ENCODE measurements at regions not wholly inside any gene's neighbourhood (a gene's known extent, or its start where the extent isn't known, plus 50 kb on each side); places are given as distances from the start of the nearest gene placed in this dataset.

DNA sequence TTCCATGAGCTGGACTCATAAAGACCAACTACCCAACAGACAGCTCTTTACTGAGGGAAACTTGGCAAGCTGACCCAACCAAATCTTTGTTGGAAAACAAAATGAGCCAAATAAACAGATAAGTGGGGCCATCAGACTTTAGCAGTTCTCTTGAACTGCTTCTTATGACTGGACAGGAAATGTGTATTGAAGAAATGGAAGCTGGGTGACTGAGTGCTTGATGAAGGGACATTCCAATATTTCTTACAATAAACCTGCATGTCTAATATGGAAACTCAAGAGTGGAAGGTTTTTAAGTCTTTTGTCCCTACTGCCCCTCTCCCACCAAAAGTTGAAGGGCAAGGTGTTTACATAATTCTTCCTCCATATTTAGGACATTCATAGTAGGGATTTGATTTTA lies 218.8 kb upstream of the NR4A3 start:
- Mint-ChIP-seq H3K27ac (no peak overlapping the region), H3K27me3 (ENCODE audit: low read depth) (no peaks in the 10 kb centered on the region), H3K36me3 (no peaks in the 10 kb centered on the region), H3K4me1 (peaks cover 21% of the 10 kb centered on the region), H3K4me3 (no peak overlapping the region), H3K9me3 (peaks cover 10% of the 10 kb centered on the region)
- DNase-seq (ENCODE audit: low spot score in 2 of 2, unreplicated experiment in 2 of 2), result no peak
- no peak for TF ChIP-seq CTCF (IDR thresholded peaks at IDR 0.05; ENCODE audit: unreplicated experiment)

DNA sequence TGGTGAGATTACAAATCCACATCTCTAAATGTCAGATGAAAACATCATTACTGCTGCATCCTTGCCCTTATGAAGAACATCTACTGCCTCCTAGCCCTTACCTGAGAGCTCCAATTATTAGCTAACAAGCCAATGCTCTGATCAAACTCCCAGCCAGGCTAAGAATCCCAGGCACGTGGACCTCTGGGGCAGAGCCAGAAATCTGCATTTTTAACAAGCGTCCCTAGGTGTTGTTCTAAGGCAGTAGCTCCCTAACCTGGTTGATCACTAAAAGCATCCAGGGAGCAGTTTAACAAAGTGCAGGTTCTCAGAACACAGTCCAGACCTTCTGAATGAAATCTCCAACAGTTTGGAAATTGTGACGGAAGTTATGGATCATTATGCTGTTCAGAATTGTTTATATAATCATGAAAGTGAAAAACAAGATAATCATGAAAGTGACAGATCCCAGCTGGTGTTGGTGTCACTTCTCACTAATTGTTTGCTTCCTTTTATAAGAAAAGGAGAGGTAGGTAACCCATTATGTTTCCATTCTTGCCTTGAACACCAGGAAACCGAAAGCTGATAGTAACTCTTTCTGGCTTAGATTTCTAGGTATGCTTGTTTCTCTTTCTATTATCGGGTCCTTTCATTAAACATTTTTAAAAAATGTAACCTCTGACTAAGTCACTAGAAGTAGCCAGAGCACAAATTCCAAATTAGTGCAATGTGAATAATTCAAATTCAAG lies 216.5 kb upstream of the NR4A3 start:
- no peak overlapping the region for H3K27ac Mint-ChIP-seq
- H3K9me3 Mint-ChIP-seq, result peaks cover 10% of the 10 kb centered on the region
- H3K27me3 Mint-ChIP-seq (ENCODE audit: low read depth), result no peaks in the 10 kb centered on the region
- peaks cover 21% of the 10 kb centered on the region for H3K4me1 Mint-ChIP-seq
- H3K4me3 Mint-ChIP-seq, result no peak overlapping the region
- no peak for DNase-seq (ENCODE audit: low spot score in 2 of 2, unreplicated experiment in 2 of 2)
- no peaks in the 10 kb centered on the region for H3K36me3 Mint-ChIP-seq
- TF ChIP-seq CTCF (IDR thresholded peaks at IDR 0.05; ENCODE audit: unreplicated experiment), result no peak

DNA sequence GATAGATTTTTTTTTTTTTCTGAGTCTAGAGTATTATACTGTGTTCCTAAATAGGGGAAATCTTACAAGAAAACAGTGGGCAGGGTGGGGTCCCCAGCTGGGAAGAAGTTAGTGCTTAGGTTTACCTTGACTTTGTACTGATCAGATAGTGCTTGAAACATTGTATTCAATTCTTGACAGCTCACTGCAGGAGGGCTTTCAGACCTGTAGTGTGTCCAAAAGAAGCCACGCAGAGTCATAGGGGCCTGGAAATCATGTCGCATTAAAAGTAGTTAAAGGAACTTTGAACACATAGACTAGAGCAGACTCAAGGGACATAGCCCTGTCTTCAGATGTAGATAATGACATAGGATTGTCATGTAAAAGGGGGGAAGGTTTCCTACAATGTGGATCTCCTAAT lies 215.4 kb upstream of the NR4A3 start:
- Mint-ChIP-seq H3K4me1 (peaks cover 15% of the 10 kb centered on the region), H3K27me3 (ENCODE audit: low read depth) (no peaks in the 10 kb centered on the region), H3K27ac (no peak overlapping the region), H3K4me3 (no peak overlapping the region), H3K9me3 (peaks cover 10% of the 10 kb centered on the region), H3K36me3 (no peaks in the 10 kb centered on the region)
- DNase-seq (ENCODE audit: low spot score in 2 of 2, unreplicated experiment in 2 of 2), result no peak
- no peak for TF ChIP-seq CTCF (IDR thresholded peaks at IDR 0.05; ENCODE audit: unreplicated experiment)

GRCh38 chr9:99606957-99607356 lies 214.7 kb upstream of the NR4A3 start:
- Mint-ChIP-seq H3K27me3 (ENCODE audit: low read depth) (no peaks in the 10 kb centered on the region), H3K4me1 (peaks cover 8% of the 10 kb centered on the region), H3K36me3 (no peaks in the 10 kb centered on the region), H3K9me3 (peaks cover 10% of the 10 kb centered on the region), H3K27ac (no peak overlapping the region), H3K4me3 (no peak overlapping the region)
- no peak for DNase-seq (ENCODE audit: low spot score in 2 of 2, unreplicated experiment in 2 of 2)
- TF ChIP-seq CTCF (IDR thresholded peaks at IDR 0.05; ENCODE audit: unreplicated experiment), result no peak

DNA sequence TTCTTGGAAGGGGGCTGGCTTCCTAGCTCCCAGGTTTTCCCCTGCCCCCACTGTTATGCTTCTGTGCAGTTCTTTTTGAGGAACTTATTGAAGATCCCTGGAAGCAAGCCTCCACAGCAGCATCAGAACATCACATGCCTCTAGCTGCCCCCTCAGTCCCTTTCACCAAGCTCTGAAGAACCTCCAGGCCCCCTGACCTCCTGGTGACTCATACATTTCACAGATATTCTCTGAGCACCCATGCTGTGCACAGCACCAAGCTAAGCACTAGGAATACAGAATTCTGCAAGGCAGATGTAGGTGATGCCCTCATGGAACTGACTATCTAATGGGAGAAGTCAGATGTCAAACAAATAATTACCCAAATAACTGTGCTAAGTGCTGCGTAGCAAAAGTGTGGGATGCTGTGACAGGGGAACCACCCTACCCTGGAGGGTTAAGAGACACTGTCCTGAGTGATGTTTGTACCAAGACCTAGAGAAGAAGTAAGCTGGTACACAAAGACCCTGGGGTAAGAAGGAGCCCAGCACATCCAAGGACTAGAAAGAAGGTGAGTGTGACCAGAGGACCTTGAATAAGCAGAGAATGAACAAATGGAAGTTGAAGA lies 213.7 kb upstream of the NR4A3 start:
- Mint-ChIP-seq H3K27me3 (ENCODE audit: low read depth) (no peaks in the 10 kb centered on the region), H3K9me3 (peaks cover 5% of the 10 kb centered on the region), H3K36me3 (no peaks in the 10 kb centered on the region), H3K4me1 (no peaks in the 10 kb centered on the region), H3K4me3 (no peak overlapping the region), H3K27ac (no peak overlapping the region)
- DNase-seq (ENCODE audit: low spot score in 2 of 2, unreplicated experiment in 2 of 2), result no peak
- no peak for TF ChIP-seq CTCF (IDR thresholded peaks at IDR 0.05; ENCODE audit: unreplicated experiment)
